Fibroblast of skin of left biceps (primary cell): ENCODE measurements at regions not wholly inside any gene's neighbourhood (a gene's known extent, or its start where the extent isn't known, plus 50 kb on each side); places are given as distances from the start of the nearest gene placed in this dataset.

Experiments used
- DNase-seq, 2 experiments: peaks; one replicate each; pipeline ENCODE4 v3.0.0-alpha.2; 2013; ENCODE audit warnings: low read depth in 2 of 2

DNA sequence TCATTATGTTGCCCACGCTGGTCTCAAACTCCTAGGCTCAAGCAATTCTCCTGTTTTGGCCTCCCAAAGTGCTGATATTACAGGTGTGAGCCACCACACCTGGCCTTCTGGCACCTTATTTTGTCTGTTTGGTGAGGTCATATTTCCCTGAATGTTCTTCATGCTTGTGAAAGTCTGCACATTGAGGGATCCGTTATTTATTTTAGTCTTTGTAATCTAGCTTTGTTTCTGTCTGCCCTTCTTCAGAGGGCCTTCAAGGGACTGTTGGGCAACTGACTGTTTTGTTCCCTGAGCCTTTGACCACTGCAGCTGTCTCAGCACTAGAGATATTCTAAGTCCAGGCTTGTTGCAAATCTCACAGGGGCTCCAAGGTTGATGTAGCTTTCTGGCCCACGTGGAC is 110.5 kb upstream of the RFC3 start:
- DNase-seq, result no peak

DNA sequence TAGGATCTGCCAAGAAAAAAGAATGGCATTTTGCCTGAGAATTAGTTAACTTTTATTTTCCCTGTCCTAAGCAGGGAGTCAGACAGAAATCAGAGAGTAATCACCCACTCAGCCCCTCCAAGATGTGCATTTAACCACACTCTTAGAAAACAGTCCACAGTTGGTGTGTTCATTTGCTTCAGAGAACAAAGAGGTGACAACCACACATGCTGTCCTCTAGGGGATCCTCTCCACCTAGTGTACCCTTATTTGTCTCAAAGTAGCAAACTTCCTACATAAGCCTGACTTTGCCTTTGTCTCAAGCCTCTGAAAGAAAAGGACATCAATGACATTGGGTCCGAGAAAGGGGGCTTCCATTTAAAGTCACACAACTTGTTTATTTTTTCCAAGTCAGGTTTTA is 107.0 kb upstream of the RFC3 start:
- no peak for DNase-seq

DNA sequence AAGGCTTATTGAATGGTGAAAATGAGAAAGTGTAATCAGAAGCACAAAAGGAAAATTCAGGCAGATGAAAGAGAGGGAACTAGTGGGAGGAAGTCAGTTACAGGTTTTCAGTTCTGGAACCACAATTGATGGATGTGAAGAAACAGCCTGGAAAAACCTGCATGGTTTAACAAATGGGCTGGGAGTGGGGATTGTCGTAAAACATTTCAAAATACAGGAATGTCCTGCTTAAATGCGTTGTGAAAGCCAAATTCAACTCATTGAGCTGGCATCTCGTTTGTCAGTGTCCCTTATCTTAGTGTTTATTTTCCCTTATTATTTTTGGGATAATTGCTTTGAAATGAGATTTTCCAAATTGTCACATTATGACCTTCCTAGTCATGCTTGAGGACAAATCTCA is 106.5 kb upstream of the RFC3 start:
- no peak for DNase-seq

DNA sequence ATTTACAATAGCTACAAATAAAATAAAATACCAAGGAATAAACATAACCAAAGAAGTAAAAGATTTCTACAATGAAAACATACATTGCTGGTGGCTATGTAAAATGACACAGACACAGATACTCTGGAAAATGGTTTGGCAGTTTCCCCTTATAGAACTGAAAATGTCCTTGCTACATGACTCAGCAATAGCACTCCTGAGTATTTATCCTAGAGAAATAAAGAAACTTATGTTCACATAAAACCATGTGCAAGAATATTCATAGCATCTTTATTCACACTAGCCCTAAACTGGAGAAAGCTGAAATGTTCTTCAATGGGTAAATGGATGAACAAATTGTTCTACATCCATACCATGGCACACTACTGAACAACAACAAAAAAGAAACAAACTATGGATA is 100.2 kb upstream of the RFC3 start:
- no peak for DNase-seq

DNA sequence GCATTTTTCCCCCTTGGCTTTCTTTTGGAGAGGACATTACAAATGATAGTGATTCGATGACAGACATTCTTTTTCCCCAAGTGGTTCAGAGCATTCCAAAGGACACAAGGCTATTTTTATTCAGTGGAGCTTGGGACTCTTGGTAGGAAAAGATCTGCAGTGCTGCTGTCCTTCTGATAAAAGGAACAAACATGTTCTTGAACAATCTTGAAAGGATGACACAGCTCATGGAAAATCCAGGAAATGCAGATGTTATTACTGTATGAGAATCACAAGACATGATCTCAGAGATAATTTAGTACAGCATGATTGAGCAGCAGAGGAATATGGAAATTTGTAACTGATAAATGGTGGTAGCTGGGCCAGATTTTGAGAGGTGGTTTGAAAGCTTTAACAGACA is 96.2 kb upstream of the RFC3 start:
- peak in 1 of 2 experiments; percentile 14 for DNase-seq

DNA sequence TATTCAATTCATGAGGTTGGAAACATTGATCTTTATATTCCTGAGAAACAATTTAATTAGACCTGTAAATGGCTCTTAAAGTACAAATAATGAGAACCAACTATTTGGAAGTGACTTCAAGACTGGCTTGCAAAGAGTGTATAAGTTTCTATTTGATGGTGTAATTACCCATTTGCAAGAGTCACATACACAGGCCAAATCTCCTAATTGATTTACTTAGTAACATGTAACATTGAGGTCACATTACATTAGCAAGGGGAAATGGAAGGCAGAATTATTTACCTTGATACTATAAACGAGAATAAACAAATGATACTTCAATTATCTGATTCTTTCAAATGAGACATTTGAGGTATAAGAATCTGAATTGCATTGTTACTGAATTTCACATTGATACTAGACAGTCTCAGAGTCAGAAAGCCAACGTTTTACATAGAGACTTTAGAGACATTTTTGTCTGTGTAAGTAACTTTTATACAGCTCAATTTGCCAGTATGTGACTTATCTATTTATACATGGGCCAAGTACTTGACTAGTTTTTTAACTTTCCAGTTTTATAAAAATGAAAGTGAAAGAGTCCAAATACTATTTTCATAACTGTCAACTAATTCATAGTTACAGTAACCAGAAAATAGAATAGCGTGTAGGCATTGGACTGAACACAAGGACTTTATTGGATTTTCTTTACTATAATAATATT is 95.6 kb upstream of the RFC3 start:
- DNase-seq, result no peak

DNA sequence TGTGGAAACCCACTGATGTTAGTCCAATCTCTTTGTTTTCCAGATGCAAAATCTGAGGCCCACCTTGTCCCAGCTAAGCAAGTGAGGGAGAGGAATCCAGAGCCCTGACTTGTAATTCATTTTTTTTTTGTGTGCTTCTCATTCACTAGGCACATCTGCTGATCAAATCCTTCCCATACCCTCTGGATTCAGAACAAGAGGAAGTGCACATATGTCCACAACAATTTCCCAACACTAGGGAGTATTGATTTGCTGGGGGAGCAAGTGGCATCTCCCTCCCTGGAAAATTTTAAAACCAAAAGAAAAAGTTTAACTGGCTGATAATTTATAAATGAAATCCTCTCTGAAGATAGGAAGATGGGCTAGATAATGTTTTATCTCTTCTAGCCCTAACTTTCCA is 94.6 kb upstream of the RFC3 start:
- DNase-seq, result no peak

DNA sequence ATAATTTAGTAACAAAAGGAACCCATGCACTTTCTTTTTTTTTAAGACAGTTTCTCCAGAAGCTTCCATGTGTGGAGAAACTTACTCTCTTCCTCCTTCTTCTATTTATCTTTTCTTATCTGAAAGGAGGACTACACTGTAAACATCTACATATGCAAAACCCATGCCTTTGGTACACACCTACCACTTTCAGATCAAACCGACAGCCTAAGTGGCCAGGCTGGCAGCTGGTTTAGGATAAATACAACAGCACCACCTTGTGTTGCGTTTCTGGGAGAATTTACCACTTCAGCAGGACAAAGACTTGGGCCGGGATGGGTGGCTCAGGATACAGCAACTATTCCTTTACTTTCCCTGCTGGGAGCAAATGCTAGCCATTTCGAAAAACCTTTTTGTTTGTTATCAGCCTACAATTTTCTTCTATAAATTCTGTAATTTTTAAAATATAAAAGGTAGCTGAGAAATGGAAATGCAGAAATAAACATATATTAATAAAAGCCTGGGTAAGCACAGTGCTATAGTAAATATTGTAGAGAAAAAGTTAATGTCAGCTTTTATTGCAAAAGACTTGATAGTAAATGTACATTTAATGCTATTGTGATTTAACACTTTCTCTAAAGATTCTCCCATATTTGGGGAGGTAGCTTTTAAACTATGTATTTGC is 94.0 kb upstream of the RFC3 start:
- DNase-seq, result peak; percentile 52 to 56

DNA sequence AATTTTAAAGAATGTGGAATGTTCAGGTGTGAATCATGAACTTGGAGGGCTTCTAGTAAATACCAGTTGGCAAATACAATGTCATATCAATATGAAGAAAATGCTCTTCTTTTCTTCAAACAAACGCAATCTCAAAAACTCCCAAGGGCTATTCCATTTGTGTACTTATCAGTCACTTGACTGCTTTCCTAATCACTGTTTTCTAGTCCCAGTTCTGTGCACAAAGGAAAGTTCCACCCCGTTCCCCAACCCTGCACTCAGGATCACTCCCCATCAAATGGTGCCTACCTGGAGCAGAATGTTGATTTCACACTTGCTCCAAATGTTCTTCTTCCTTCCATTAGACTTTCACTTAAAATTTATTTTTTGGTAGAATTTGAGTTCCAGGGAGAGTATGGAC is 92.6 kb upstream of the RFC3 start:
- DNase-seq, result no peak

DNA sequence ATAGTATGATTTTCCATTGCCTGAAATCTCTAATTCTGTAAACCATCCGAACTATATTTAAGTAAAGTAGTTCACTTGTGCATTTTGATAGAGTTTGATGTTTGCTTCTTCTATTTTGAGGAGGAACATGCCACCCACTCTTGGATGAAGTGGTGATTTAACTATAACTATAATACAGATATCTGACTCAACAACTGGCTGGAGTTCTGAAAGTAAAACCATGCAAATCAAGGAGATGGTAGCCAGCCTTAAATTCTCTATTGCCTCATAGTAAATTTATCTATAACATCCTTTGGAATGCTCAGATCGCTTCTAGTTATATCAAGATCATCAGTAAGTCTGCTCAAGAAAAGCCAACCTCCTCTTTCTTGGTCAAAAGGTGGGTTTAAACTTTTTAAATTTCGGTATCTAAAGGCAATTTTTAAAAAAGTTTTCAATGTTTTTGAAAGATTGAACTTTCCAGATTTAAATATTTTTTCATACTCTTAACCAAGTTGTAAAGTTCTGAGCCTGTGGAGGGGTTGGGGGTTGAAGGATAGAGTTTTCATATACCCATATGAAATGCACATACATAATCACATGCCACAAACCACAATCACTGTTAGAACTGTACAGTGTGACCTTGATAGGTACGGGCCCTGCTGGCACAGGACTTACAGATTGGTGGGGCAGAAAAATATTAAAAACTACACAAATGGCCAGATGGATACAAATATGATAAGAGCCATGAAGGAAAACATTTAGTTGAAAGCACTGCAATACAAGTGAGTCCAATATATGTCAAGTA is 90.5 kb upstream of the RFC3 start:
- no peak for DNase-seq

DNA sequence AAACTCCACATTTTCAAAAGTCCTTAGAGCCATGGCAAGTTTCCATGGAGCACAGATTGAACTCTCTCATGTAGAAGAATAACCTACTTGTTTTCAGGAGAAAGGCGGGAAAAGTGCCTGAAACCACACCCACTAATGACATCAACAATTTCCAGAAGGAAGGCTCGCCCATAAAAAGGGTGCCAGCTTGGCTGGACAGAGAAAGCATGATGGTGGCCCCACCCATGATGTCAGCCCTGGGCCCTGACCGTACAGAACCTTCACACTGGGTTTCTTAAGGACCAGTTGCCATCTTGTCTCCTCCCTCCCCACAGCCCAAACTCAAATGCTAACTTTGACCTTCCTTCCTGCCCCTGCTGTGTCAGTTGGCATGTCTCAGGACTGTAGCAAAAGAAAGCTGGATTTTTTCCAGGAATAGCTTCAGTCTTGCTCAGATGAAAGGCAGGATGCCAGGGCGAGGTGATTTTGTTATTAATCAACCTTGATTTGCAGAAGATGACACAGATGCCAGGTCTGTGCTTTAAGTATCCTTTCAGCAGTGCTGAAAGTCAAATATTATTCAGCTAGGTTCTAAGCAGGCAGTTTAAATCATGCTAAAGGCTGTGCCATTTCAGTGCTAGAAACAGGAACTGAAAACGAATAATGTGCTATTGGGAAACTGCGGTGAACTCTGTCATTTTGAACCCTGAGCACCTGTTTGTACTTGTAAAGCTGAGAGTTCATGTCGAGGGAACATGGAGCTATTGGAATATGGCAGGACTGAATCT is 89.5 kb upstream of the RFC3 start:
- no peak for DNase-seq

DNA sequence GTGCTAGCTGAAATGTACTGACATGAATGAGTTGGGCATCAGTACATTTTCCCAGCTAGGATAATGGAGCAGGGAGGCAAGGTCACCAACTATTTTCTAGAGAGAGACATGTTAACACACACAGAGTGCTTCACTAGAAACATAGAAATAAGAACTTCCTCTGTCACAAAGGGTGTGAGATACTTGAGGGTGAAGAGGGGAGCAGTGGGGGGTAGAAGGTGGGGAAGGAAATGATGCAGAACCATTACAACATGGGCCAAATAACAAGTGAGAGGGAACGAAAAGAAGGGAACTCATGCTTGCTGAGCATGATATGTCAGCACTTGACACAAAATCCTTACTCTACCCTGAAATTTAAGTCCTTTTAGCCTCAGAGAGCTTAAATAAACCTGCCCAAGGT is 87.8 kb upstream of the RFC3 start:
- DNase-seq, result no peak

DNA sequence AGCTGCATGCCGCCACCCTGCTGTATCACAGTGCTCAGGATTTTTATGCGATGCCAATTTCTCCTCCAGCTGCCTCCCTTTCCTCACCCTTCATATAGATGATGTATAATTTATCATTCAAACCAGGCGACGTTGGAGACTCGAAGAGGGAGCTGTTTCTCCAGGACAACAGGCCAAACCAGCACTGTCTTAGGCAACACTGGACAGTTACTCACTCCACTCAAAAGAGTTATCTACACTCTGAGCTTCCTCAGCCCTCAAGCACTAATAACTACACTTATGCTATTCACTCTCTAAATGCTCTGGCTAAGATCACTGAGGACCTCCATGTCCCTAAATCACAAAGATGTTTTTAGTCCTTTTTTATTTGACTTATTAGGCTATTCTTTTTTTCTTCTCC is 87.3 kb upstream of the RFC3 start:
- DNase-seq, result no peak

DNA sequence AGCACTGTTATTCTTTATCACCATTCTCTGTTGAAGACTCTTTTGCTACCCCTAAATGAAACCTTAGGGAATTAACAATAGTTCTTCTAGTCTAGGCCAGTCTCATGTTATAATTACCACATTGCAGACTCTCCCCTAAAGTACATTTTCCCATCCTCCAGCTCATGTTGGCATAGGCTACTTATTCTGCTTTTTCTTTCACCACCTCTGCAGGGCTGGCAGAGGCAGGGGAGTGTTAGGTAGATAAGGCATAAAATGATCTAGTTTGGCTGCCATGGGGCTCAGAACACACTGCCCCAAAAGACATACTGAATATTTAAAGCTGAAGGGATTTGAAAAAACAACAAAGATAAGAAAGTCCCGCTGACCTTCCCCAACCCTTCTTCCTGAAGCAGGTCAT is 82.7 kb upstream of the RFC3 start:
- no peak for DNase-seq

DNA sequence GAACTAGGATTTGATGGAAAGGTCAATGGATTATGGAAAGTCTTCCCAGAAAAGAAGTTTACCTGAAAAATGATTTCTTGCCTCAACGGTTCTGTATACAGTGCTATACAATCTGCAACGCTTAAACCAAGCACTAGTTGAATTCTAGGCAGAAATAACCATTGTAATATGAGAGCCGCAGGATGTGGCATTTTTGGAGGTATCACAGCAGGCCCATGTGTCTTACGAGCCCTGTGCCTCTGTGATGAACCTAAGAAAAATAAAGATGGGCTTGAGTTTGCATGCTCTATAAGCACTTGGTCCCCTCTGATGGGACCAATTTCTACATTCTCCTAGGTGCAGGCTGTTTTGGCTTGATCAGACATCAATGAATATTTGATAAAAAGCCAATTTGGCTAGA is 78.7 kb upstream of the RFC3 start:
- DNase-seq, result no peak

DNA sequence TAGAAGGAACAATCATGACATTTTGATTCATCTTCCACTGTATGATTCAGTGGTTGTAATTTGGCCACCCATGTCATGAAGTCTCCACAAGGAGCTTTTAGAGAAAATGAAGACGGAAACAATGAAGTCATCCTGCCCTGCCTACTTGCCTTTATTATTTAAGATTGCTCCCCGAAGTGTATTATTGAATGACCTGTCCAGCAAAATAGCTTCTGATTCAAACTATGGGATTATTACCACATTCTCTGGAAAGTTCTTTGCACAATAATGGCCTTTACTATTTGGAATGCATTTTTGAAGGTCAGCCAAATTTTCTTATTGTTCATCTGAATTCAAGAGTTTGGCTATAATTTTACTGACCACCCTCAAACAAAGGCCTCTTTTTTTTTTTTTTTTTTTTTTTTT is 77.8 kb upstream of the RFC3 start:
- peak; percentile 26 to 47 for DNase-seq

DNA sequence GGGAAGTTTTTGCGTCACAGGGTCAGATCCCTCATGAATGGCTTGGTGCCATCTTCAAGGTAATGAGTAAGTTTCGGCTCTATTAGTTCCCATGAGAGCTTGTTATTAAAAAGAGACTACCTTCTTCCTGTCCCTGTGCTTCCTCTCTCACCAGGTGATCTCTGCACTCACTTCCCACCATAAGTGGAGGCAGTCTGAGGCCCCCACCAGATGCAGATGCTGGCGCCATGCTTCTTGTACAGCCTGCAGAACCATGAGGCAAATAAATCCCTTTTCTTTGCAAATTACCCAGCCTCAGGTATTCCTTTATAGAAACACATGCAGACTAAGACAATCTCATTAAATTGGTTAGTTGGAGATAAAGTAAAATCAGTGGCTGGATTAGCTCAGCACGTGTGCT is 75.6 kb upstream of the RFC3 start:
- DNase-seq, result no peak

DNA sequence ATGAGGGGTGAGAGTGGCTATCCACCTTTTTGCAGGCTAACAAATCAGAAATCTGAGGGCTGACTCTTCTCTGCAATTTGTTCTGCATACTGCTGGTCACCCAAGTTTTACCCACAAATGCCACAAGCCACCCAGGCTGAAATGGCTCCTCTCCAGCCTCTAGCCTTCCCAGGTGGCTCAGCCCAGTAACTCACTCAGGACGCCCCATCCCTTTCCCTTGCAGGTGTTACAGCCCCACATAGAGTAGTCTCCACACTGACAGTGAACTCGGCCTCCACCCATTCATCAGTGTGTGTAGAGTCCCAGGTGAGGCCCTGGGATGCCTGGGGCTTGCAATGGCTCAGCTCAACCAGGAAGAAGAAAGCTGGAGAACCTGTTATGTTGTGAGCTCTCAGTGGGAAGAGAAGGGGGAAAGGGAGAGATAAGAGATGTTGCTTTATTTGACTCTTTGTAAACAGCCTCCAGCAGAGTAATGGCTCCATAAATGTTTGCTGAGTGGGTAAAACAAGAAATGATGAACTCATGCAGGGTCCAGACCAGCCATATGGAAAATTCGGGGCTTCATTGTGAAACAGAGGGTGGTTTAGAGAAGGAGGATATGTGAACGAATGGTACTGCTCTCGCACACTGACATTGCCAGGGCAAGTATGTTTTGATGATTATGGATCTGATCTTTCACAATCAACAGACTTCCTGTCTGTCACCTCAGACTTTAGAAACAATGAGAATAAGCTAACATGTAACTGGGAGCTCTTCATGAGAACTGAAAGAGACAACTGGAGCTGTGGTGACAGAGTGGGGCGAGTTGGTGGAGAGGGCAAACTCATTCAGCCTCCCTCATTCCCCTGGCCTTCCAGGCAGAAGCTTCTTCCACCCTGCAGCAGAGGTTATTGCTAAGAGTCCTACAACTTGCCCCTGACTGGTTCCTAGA is 74.2 kb upstream of the RFC3 start:
- DNase-seq, result no peak

DNA sequence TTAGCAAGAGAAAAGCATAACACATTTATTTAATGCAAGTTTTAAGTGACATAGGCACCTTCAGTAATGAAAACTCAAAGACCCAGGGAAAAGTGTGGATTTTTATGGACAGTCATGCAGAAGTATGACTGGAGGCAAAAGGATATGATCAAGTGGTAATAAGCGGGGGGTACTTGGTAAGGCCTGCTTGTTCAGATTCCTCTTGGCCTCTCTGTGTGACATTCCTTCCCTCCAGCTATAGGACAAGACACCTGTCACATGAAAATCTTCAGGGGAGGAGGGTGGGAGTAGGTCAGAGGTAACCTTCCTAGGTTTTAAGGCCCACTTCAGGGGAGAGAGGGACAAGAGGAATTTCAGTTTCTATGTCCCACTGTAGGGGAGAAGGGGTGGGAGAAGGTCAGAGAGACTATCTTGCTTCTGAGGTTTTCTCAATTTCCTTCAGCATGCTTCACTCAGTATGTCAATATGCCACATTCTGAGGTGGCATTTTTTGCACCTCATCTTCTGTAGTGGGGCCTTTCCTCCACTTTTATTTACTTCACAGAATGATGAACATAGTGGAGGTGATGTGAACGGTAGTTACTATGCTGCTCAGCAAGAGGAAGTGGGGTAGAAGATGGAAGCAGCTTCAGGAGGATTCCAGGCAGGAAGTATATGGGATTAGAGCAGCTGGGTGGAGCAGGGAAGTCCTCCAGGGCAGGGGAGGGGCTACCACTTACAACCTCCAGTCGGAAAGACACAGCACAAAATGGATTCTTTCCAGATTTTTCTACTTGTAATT is 73.2 kb upstream of the RFC3 start:
- no peak for DNase-seq
